Lower leg skin (tissue), 4 donors: ENCODE measurements at regions not wholly inside any gene's neighbourhood (a gene's known extent, or its start where the extent isn't known, plus 50 kb on each side); places are given as distances from the start of the nearest gene placed in this dataset.

Experiments
- DNase-seq, 2 donors: peaks; one replicate each; pipeline ENCODE4 v3.0.0-alpha.2; 2019; ENCODE audit warnings: low spot score in 2 of 2
- H3K4me3 ChIP-seq: fragments of 200-600 bp; sonication (generic); 2 replicates; pipeline ENCODE4 v1.5.1; 2017; ENCODE audit warnings: mild to moderate bottlenecking, low read depth; ENCODE audit not compliant: poor library complexity, severe bottlenecking
- CTCF ChIP-seq, 3 donors: fragments of 450-650 bp; IDR thresholded peaks; one replicate each; pipeline ENCODE4 v1.5.1; 2016; ENCODE audit warnings: antibody characterized with exemption in 3 of 3, mild to moderate bottlenecking in 3 of 3, moderate library complexity in 2 of 3
- POLR2A ChIP-seq, 2 donors: fragments of 450-650 bp; IDR thresholded peaks; one replicate each; pipeline ENCODE4 v1.6.1; 2016 to 2017; ENCODE audit warnings: antibody characterized with exemption in 2 of 2, mild to moderate bottlenecking in 1 of 2, moderate library complexity in 1 of 2
- WGBS, 2 donors: methylation state at CpG; one replicate each; pipeline ENCODE4 v1.1.5; 2018; 5-methylcytosine and 5-hydroxymethylcytosine counted together
- intact Hi-C: fragments of 100-400 bp; cut with DNase I; formaldehyde crosslinking; loops from one replicate; pipeline ENCODE4 v1.15.0; 2023; ENCODE audit warnings: low total_unique reads

- TF ChIP-seq POLR2A (IDR thresholded peaks at IDR 0.05) (no peak), CTCF (IDR thresholded peaks at IDR 0.05) (no peak)
- H3K4me3 ChIP-seq, result no peak overlapping the region
- no peak for DNase-seq
- intact Hi-C loops, result no loop called here
- 65 to 70% methylated on average over 3 of the region's 3 CpGs for WGBS, 2 donors
Observed at GRCh38 chr6:105892577-105893262, 193.4 kb upstream of the PRDM1 start.

DNA sequence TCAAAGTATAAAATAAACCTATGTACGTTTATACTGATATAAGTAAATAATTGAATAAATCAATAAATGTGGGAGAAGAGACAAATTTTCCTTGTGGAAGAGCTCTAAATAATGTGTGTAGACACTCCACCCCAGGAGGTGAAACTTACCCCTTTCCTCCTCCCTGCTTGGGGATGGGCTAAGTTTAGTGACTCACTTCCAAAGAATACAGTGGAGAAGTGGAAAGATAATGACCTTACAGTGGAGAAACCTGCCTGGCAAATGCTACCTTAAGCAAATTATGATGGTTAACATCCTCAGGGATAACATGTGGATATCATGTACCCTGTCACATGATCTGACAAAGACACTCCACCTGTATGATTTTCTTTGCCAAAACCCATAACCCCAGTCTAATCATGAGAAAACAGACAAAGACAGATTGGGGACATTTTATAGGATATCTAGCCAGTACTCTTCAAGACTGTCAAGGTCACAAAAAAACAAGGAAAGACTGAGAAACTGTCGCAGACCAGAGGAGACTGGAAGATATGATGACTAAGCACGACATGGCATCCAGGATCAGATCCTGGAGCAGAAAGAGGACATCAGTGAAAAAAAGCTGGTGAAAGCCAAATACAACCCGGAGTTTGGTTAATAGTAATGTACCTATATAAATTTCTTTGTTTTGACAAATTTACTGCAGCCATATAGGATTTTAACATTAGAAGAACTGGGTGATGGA, 195.5 kb upstream of the PRDM1 start:
- no peak for DNase-seq
- no peak for TF ChIP-seq POLR2A (IDR thresholded peaks at IDR 0.05)
- no peak for TF ChIP-seq CTCF (IDR thresholded peaks at IDR 0.05)
- no peak overlapping the region for H3K4me3 ChIP-seq
- intact Hi-C loops, result no loop called here
- WGBS, 2 donors, result 71 to 81% methylated on average over 4 of the region's 4 CpGs

DNA sequence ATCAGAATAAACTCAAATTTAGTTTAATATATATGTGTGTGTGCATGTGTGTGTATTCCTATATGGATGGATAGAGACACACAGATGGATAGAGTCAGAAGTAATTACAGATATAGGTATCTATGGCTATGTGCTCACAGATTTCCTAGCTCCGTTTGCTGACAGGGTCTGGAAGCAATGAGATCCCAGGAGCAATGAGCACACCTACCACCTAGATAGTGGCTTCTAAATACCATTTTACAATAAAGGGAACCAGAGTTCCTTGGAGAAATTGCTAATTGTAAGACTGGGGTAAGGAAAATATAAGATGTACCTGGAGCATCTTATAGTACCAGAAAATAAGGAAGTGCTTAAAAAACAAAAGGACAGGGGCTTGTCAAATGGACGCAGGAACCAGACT, 196.2 kb upstream of the PRDM1 start:
- TF ChIP-seq POLR2A (IDR thresholded peaks at IDR 0.05) (no peak), CTCF (IDR thresholded peaks at IDR 0.05) (no peak)
- no peak for DNase-seq
- no peak overlapping the region for H3K4me3 ChIP-seq
- WGBS, 2 donors, result 93 to 98% methylated on average over 2 of the region's 2 CpGs
- intact Hi-C loops, result no loop called here

GRCh38 chr6:105886814-105887544, 199.2 kb upstream of the PRDM1 start:
- no peak overlapping the region for H3K4me3 ChIP-seq
- no peak for DNase-seq
- TF ChIP-seq CTCF (IDR thresholded peaks at IDR 0.05) (no peak), POLR2A (IDR thresholded peaks at IDR 0.05) (no peak)
- intact Hi-C loops, result no loop called here
- 80 to 83% methylated on average over 7 of the region's 7 CpGs for WGBS, 2 donors

GRCh38 chr6:105886066-105886813, 199.9 kb upstream of the PRDM1 start:
- DNase-seq, result no peak
- no peak for TF ChIP-seq POLR2A (IDR thresholded peaks at IDR 0.05)
- TF ChIP-seq CTCF (IDR thresholded peaks at IDR 0.05), result no peak
- no peak overlapping the region for H3K4me3 ChIP-seq
- intact Hi-C loops, result no loop called here
- WGBS, 2 donors, result 52 to 57% methylated on average over 7 of the region's 7 CpGs
